ENCODE measurements at regions not wholly inside any gene's neighbourhood (a gene's known extent, or its start where the extent isn't known, plus 50 kb on each side); places are given as distances from the start of the nearest gene placed in this dataset.
"Not testable (repeated sequence)": the region's sequence is repeated elsewhere in the genome, so short reads cannot be mapped to it uniquely, and the experiment has no call there.

DNA sequence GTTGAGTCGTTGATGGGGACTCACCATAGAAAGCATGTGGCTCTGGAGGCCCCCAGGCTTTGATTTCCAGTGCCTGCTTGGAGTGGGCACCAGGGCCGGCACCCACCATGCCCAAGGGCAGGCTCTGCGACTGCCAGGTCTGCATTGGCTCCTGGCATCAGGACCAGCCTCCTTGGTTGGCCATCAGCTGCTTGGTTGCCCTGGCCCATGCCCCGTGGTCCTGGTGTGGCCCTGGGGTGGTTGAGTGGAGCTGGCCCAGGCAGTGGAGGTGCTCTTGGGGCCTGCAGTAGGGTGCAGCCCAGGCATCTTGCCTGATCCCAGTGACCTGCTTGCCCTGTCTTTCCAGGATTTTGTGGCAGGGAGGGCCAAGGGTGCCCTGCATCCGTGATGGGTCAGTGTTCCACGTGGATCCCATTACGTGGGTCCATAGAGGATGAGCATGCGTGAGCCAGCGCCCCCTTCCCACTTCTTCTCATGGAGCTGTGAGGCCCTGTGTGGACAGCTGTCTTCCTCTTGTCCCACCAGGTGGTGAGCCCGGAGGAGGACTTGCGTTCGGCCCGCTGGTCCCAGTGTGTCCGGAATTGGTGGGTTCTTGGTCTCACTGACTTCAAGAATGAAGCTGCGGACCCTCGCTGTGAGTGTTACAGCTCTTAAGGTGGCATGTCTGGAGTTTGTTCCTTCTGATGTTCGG lies 187.0 kb downstream of the UBE3A start (continued):
- TF ChIP-seq, protein P1, sequence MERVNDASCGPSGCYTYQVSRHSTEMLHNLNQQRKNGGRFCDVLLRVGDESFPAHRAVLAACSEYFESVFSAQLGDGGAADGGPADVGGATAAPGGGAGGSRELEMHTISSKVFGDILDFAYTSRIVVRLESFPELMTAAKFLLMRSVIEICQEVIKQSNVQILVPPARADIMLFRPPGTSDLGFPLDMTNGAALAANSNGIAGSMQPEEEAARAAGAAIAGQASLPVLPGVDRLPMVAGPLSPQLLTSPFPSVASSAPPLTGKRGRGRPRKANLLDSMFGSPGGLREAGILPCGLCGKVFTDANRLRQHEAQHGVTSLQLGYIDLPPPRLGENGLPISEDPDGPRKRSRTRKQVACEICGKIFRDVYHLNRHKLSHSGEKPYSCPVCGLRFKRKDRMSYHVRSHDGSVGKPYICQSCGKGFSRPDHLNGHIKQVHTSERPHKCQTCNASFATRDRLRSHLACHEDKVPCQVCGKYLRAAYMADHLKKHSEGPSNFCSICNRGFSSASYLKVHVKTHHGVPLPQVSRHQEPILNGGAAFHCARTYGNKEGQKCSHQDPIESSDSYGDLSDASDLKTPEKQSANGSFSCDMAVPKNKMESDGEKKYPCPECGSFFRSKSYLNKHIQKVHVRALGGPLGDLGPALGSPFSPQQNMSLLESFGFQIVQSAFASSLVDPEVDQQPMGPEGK (CRISPR knock-in tag; IDR thresholded peaks at IDR 0.05; ENCODE audit: borderline replicate concordance) = no peak
- no peak for TF ChIP-seq TOX (CRISPR knock-in tag; IDR thresholded peaks at IDR 0.05; ENCODE audit: borderline replicate concordance)
- TF ChIP-seq ESRRG (CRISPR knock-in tag; IDR thresholded peaks at IDR 0.05) = no peak
- no peak for TF ChIP-seq SNAI2 (CRISPR knock-in tag; IDR thresholded peaks at IDR 0.05)
- TF ChIP-seq ZNF565 (CRISPR knock-in tag; conservative IDR thresholded peaks at IDR 0.05; ENCODE audit: low read depth) = no peak

DNA sequence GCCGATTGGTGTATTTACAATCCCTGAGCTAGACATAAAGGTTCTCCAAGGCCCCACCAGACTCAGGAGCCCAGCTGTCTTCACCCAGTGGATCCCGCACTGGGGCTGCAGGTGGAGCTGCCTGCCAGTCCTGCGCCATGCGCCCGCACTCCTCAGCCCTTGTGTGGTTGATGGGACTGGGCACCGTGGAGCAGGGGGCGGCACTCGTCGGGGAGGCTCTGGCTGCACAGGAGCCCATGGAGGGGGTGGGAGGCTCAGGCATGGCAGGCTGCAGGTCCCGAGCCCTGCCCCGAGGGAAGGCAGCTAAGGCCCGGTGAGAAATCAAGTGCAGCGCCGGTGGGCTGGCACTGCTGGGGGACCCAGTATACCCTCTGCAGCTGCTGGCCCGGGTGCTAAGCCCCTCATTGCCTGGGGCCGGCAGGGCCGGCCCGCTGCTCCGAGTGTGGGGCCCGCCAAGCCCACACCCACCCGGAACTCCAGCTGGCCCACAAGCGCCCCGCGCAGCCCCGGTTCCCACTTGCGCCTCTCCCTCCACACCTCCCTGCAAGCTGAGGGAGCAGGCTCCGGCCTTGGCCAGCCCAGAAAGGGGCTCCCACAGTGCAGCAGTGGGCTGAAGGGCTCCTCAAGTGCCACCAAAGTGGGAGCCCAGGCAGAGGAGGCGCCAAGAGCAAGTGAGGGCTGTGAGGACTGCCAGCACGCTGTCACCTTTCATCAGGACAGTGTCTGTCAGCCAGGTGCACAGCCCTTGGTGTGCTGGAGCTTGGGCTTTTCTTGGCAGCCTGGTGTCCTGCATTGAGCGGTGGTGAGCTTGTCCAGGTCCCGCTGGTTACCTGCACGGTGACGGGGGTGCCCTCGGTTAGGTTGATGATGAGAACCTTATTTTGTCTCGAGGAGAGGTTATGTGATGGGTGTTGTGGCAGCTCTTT lies 185.5 kb downstream of the UBE3A start:
- ATAC-seq = not testable (repeated sequence)

DNA sequence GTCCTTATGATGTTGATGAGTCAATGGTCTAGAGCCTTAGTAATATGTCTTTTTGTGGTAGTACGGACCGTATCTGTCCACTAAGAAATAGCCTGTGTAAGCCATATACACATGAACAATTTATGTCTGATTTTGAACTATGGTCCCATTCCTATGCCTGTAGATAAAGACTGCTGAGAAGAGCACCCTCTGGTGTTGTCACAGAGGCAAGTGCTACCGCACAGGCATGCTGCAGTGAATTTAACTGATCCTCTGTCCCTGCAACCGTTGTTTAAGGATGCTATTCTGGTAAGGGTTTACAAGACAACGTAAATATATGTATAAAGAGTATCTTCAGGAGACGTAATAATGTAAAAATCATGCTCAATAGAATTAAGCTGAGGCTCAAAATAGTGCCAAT lies 170.7 kb downstream of the UBE3A start:
- no peak for TF ChIP-seq BACH2 (CRISPR knock-in tag; IDR thresholded peaks at IDR 0.05; ENCODE audit: borderline replicate concordance)
- no peak for ATAC-seq
